Heart left ventricle (tissue), 16 donors: ENCODE measurements at regions not wholly inside any gene's neighbourhood (a gene's known extent, or its start where the extent isn't known, plus 50 kb on each side); places are given as distances from the start of the nearest gene placed in this dataset.

Experiments
- ATAC-seq, 4 donors: fragments of 200-7000 bp; cut with Tn5 transposase; one replicate each; pipeline ENCODE4 v1.9.1; 2020 to 2022; ENCODE audit warnings: moderate library complexity in 4 of 4, mild to moderate bottlenecking in 3 of 4, moderate number of reproducible peaks in 1 of 4
- DNase-seq, 5 donors: peaks; one replicate each; pipeline ENCODE4 v3.0.0-alpha.2; 2020
- H3K27ac ChIP-seq, 12 donors: fragments of 200-600 bp; sonication (generic) in 4 of 12; one replicate each; pipeline versions ENCODE4 v1.5.0 to v1.8.0; 2016 to 2022; ENCODE audit warnings: mild to moderate bottlenecking in 2 of 12
- H3K27me3 ChIP-seq, 9 donors: fragments of 200-600 bp; sonication (generic) in 2 of 9; one replicate each; pipeline versions ENCODE4 v1.5.1 to v1.8.0; 2016 to 2022; ENCODE audit warnings: mild to moderate bottlenecking in 3 of 9
- H3K36me3 ChIP-seq, 9 donors: fragments of 200-600 bp; sonication (generic) in 2 of 9; one replicate each; pipeline versions ENCODE4 v1.5.0 to v1.8.0; 2018 to 2022; ENCODE audit warnings: mild to moderate bottlenecking in 2 of 9
- H3K4me1 ChIP-seq, 12 donors: fragments of 200-600 bp; sonication (generic) in 4 of 12; one replicate each; pipeline versions ENCODE4 v1.5.0 to v1.8.0; 2016 to 2022; ENCODE audit warnings: mild to moderate bottlenecking in 3 of 12
- H3K4me3 ChIP-seq, 12 donors: fragments of 200-600 bp; sonication (generic) in 4 of 12; one replicate each; pipeline versions ENCODE4 v1.5.0 to v1.8.0; 2017 to 2022; ENCODE audit warnings: mild to moderate bottlenecking in 9 of 12, moderate library complexity in 4 of 12
- H3K9me3 ChIP-seq, 12 donors: fragments of 200-600 bp; sonication (generic) in 4 of 12; one replicate each; pipeline versions ENCODE4 v1.5.0 to v1.8.0; 2016 to 2022; ENCODE audit warnings: mild to moderate bottlenecking in 1 of 12
- CTCF ChIP-seq, 12 donors: fragments of 200-600 bp; sonication (generic) in 4 of 12; IDR thresholded peaks; one replicate each; pipeline versions ENCODE4 v1.5.0 to v1.8.0; 2018 to 2022; ENCODE audit warnings: antibody characterized with exemption in 12 of 12, mild to moderate bottlenecking in 5 of 12
- POLR2A ChIP-seq, 2 donors: fragments of 450-650 bp; IDR thresholded peaks; one replicate each; pipeline ENCODE4 v1.6.1; 2017; ENCODE audit warnings: antibody characterized with exemption in 2 of 2, mild to moderate bottlenecking in 2 of 2, moderate library complexity in 2 of 2
- WGBS, 4 donors: extraction: QIAGEN DNeasy Blood & Tissue Kit in 2 of 4; methylation state at CpG; one replicate each; pipeline versions ENCODE4 v1.1.5 to v1.1.7; 2013 to 2018; 5-methylcytosine and 5-hydroxymethylcytosine counted together
- intact Hi-C, 10 donors: fragments of 100-400 bp; cut with DNase I; formaldehyde crosslinking; loops; one replicate each; pipeline versions ENCODE4 v1.11.1 to v1.14.2; 2022
- donor health status: ischemic (EF 13 %, LVEDD 7.1; RV severe dilation, severe dysfunction).
- donor health status: healthy with polysubstance abuse.
- donor health status: DM: no; HTN: yes; CAD: no.
- donor health status: DM: no; HTN: no; CAD: no.
- donor health status: ischemic (EF 25% LVEDD 6.9; RV normal size, moderate dysfunction).
- donor health status: ischemic (EF 25% LVEDD 5.7; RV mildly dilated, moderate dysfunction).
- donor health status: healthy.
- donor health status: DM: yes; HTN: yes; CAD: no.
- donor health status: ischemic (EF 35%, LVEDD 5.7; RV mildly dilated, moderate dysfunction).
- donor health status: nonischemic (EF 11% LVEDD 7.7; RV severe dilation, severe dysfunction).
- donor health status: DM: yes; HTN: yes; CAD: no.
- donor health status: PGD.
- donor health status: ischemic (EF 29% LVEDD 5.4; RV normal size, mild dysfunction).
- donor health status: nonischemic (EF 23%, LVEDD 6.1; RV moderate dilation, normal function).

GRCh38 chr5:2696156-2696807 lies 55.2 kb downstream of the IRX2 start:
- Histone ChIP-seq H3K9me3 (peaks cover 0 to 7% (median 0%) of the 10 kb centered on the region in 12 donors), H3K4me1 (no peaks in the 10 kb centered on the region), H3K36me3 (no peaks in the 10 kb centered on the region), H3K4me3 (no peak overlapping the region), H3K27ac (no peak overlapping the region), H3K27me3 (peaks cover 0 to 3% (median 0%) of the 10 kb centered on the region in 9 donors)
- 88 to 90% (median 89%) methylated on average over 12 to 16 of the region's 16 CpGs for WGBS, 4 donors
- TF ChIP-seq CTCF (IDR thresholded peaks at IDR 0.05) (no peak), POLR2A (IDR thresholded peaks at IDR 0.05) (no peak)
- ATAC-seq (no peak), DNase-seq (no peak)
- intact Hi-C loops, result no loop called here

GRCh38 chr5:2695200-2695891 lies 56.1 kb downstream of the IRX2 start:
- DNase-seq (no peak), ATAC-seq (no peak)
- WGBS, 4 donors, result 77 to 83% (median 82%) methylated on average over 8 of the region's 8 CpGs
- Histone ChIP-seq H3K36me3 (no peaks in the 10 kb centered on the region), H3K4me1 (no peaks in the 10 kb centered on the region), H3K9me3 (peaks cover 0 to 8% (median 0%) of the 10 kb centered on the region in 12 donors), H3K4me3 (no peak overlapping the region), H3K27me3 (peaks cover 0 to 3% (median 0%) of the 10 kb centered on the region in 9 donors), H3K27ac (no peak overlapping the region)
- TF ChIP-seq CTCF (IDR thresholded peaks at IDR 0.05), result no peak
- intact Hi-C loops, result no loop called here

GRCh38 chr5:2691530-2691929 lies 59.9 kb downstream of the IRX2 start:
- H3K4me3 ChIP-seq, result no peak overlapping the region
- WGBS, 4 donors, result 47 to 57% (median 51%) methylated on average over 1 of the region's 1 CpG
- H3K27ac ChIP-seq, result no peak overlapping the region
- DNase-seq, result no peak
- H3K27me3 ChIP-seq, result peaks cover 0 to 5% (median 0%) of the 10 kb centered on the region in 9 donors
- intact Hi-C loops, result no loop called here
- no peaks in the 10 kb centered on the region for H3K36me3 ChIP-seq
- no peak for ATAC-seq
- TF ChIP-seq POLR2A (IDR thresholded peaks at IDR 0.05) (no peak), CTCF (IDR thresholded peaks at IDR 0.05) (no peak)
- H3K4me1 ChIP-seq, result no peaks in the 10 kb centered on the region
- H3K9me3 ChIP-seq, result peaks cover 0 to 8% (median 0%) of the 10 kb centered on the region in 12 donors

GRCh38 chr5:2690293-2690692 lies 61.2 kb downstream of the IRX2 start:
- ATAC-seq (no peak), DNase-seq (no peak)
- Histone ChIP-seq H3K4me1 (no peaks in the 10 kb centered on the region), H3K27me3 (peaks cover 0 to 5% (median 0%) of the 10 kb centered on the region in 9 donors), H3K4me3 (no peak overlapping the region), H3K36me3 (no peaks in the 10 kb centered on the region), H3K9me3 (peaks cover 0 to 8% (median 0%) of the 10 kb centered on the region in 12 donors), H3K27ac (no peak overlapping the region)
- WGBS, 4 donors, result 71 to 84% (median 77%) methylated on average over 6 of the region's 6 CpGs
- TF ChIP-seq CTCF (IDR thresholded peaks at IDR 0.05) (no peak), POLR2A (IDR thresholded peaks at IDR 0.05) (no peak)
- intact Hi-C loops, result no loop called here
